Esophagus muscularis mucosa (tissue), 4 donors: ENCODE measurements at regions not wholly inside any gene's neighbourhood (a gene's known extent, or its start where the extent isn't known, plus 50 kb on each side); places are given as distances from the start of the nearest gene placed in this dataset.

ENCODE experiments used
- DNase-seq: peaks from one replicate; pipeline ENCODE4 v3.0.0-alpha.2; 2017; ENCODE audit errors: extremely low spot score
- H3K27ac ChIP-seq, 4 donors: fragments of 200-600 bp; sonication (generic); replicated peaks in 1 of 4; 1 replicate in 3 of 4; 2 replicates in 1 of 4; pipeline ENCODE4 v1.5.1; 2016 to 2019; ENCODE audit warnings: mild to moderate bottlenecking in 1 of 4
- H3K27me3 ChIP-seq, 4 donors: fragments of 200-600 bp; sonication (generic); one replicate each; pipeline versions ENCODE4 v1.5.1 to v1.6.0; 2016 to 2019
- H3K36me3 ChIP-seq, 4 donors: fragments of 200-600 bp; sonication (generic); one replicate each; pipeline ENCODE4 v1.5.1; 2016 to 2019
- H3K4me1 ChIP-seq, 4 donors: fragments of 200-600 bp; sonication (generic); one replicate each; pipeline ENCODE4 v1.5.1; 2016 to 2019
- H3K4me3 ChIP-seq, 4 donors: fragments of 200-600 bp; sonication (generic); 1 replicate in 2 of 4; 2 replicates in 2 of 4; pipeline ENCODE4 v1.5.1; 2016 to 2019; ENCODE audit warnings: mild to moderate bottlenecking in 4 of 4, moderate library complexity in 1 of 4
- H3K9me3 ChIP-seq, 4 donors: fragments of 200-600 bp; sonication (generic); 1 replicate in 3 of 4; 2 replicates in 1 of 4; pipeline ENCODE4 v1.5.1; 2016 to 2019
- EP300 ChIP-seq: sonication (generic); formaldehyde crosslinking; IDR thresholded peaks from one replicate; pipeline ENCODE4 v1.6.1; 2017; ENCODE audit warnings: antibody characterized with exemption
- POLR2A ChIP-seq: fragments of 450-650 bp; IDR thresholded peaks from one replicate; pipeline ENCODE4 v1.6.1; 2017; ENCODE audit warnings: antibody characterized with exemption, moderate library complexity, mild to moderate bottlenecking, low read depth
- POLR2AphosphoS5 ChIP-seq, 2 donors: sonication (generic); formaldehyde crosslinking; IDR thresholded peaks; one replicate each; pipeline ENCODE4 v1.6.1; 2017; ENCODE audit warnings: antibody characterized with exemption in 2 of 2
- WGBS: methylation state at CpG from one replicate; pipeline ENCODE4 v1.1.5; 2018; 5-methylcytosine and 5-hydroxymethylcytosine counted together
- intact Hi-C: fragments of 100-400 bp; cut with DNase I; formaldehyde crosslinking; loops from one replicate; pipeline ENCODE4 v1.15.1; 2023
- TF ChIP-seq, protein P1 (sequence below), 3 experiments: fragments of 200-600 bp in 2 of 3; fragments of 450-650 bp in 1 of 3; sonication (generic) in 2 of 3; IDR thresholded peaks; one replicate each; pipeline ENCODE4 v1.5.1; 2017 to 2019; ENCODE audit warnings: antibody characterized with exemption in 3 of 3, mild to moderate bottlenecking in 2 of 3, moderate library complexity in 1 of 3

DNA sequence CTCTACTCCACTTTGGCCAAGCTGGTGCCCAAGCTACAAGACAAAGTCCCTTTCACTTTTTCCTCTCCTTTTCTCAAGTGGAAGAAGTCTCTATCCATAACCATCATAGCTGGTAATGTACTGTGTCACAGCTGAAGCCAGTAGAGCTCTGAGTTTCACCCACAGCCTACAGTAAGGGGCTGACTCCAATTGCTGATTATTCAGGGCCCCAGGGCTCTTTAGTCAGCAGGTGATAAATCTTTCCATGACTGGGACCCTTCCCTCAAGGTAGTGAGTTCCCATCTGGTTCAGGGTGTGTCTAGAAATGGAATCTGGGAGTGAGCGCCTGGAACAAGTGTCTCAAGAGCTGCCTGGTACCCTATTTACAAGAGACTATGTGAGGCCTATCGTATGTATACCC is 436.0 kb upstream of the CA10 start:
- Histone ChIP-seq H3K27ac (no peak overlapping the region), H3K4me1 (no peaks in the 10 kb centered on the region), H3K9me3 (no peaks in the 10 kb centered on the region), H3K4me3 (no peak overlapping the region), H3K36me3 (no peaks in the 10 kb centered on the region), H3K27me3 (no peaks in the 10 kb centered on the region)
- intact Hi-C loops, result no loop called here
- no peak for DNase-seq
- no peak for TF ChIP-seq POLR2AphosphoS5 (IDR thresholded peaks at IDR 0.05)
- no peak for TF ChIP-seq POLR2A
- no peak for TF ChIP-seq EP300
- TF ChIP-seq, protein P1, sequence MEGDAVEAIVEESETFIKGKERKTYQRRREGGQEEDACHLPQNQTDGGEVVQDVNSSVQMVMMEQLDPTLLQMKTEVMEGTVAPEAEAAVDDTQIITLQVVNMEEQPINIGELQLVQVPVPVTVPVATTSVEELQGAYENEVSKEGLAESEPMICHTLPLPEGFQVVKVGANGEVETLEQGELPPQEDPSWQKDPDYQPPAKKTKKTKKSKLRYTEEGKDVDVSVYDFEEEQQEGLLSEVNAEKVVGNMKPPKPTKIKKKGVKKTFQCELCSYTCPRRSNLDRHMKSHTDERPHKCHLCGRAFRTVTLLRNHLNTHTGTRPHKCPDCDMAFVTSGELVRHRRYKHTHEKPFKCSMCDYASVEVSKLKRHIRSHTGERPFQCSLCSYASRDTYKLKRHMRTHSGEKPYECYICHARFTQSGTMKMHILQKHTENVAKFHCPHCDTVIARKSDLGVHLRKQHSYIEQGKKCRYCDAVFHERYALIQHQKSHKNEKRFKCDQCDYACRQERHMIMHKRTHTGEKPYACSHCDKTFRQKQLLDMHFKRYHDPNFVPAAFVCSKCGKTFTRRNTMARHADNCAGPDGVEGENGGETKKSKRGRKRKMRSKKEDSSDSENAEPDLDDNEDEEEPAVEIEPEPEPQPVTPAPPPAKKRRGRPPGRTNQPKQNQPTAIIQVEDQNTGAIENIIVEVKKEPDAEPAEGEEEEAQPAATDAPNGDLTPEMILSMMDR (IDR thresholded peaks at IDR 0.05), result no peak
- 88% methylated on average over 2 of the region's 2 CpGs for WGBS

DNA sequence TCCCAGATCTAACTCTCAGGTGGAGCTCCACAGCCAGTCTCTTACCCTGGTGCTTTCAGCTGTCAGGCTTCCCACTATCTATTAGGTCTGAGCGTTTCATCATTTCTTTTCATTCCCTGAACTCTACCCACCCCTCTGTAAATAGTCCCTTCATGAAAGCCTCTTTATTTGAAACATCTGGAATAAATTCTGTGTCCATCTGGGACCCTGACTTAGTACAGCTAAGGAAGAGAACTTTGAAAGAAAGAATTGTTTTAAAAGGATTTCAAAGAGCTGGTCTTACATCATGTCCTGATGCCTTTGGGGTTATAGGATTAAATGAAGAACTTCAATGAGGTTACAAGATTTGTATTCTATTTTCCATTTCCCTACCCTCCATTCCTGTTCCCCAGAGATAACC is 388.5 kb upstream of the CA10 start:
- Histone ChIP-seq H3K36me3 (no peaks in the 10 kb centered on the region), H3K9me3 (peaks cover 0 to 5% (median 0%) of the 10 kb centered on the region in 4 donors), H3K27me3 (no peaks in the 10 kb centered on the region), H3K4me1 (no peaks in the 10 kb centered on the region), H3K4me3 (no peak overlapping the region), H3K27ac (no peak overlapping the region)
- 19% methylated on average over 1 of the region's 1 CpG for WGBS
- no peak for TF ChIP-seq EP300
- no peak for TF ChIP-seq POLR2AphosphoS5 (IDR thresholded peaks at IDR 0.05)
- no peak for TF ChIP-seq POLR2A
- DNase-seq, result no peak
- intact Hi-C loops, result no loop called here

- Histone ChIP-seq H3K27ac (no peak overlapping the region), H3K9me3 (peaks cover 0 to 5% (median 0%) of the 10 kb centered on the region in 4 donors), H3K36me3 (no peaks in the 10 kb centered on the region), H3K4me1 (no peaks in the 10 kb centered on the region), H3K27me3 (no peaks in the 10 kb centered on the region), H3K4me3 (no peak overlapping the region)
- no peak for DNase-seq
- TF ChIP-seq POLR2A (no peak), POLR2AphosphoS5 (IDR thresholded peaks at IDR 0.05) (no peak), EP300 (no peak)
- TF ChIP-seq, protein P1 (IDR thresholded peaks at IDR 0.05), result no peak
- intact Hi-C loops, result no loop called here
- 48% methylated on average over 3 of the region's 3 CpGs for WGBS
Observed at GRCh38 chr17:52546493-52546892, 388.0 kb upstream of the CA10 start.

DNA sequence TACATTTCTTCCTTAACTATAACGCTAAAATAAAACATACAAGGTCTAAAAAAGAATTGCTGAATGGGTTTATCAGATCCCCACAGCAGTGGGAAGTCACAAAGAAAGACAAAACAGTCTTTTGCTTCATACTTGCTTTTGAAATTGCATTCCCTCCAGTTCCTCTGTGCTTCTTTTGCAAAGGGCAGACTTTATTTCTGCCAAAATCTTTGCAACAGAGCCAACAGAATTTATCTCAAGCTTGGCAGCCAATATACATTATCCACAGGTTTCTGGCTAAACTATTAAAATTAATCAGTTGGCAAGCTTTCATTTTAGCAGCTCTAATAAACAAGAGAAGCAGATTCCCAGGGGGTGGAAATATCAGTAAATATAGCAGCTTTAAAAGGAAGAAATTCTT is 378.9 kb upstream of the CA10 start:
- H3K4me1 ChIP-seq, result peaks cover 0 to 14% (median 5%) of the 10 kb centered on the region in 4 donors
- 23% methylated on average over 1 of the region's 1 CpG for WGBS
- TF ChIP-seq EP300 (no peak), POLR2A (no peak), POLR2AphosphoS5 (IDR thresholded peaks at IDR 0.05) (no peak)
- TF ChIP-seq, protein P1 (IDR thresholded peaks at IDR 0.05), result no peak
- no peak overlapping the region for H3K27ac ChIP-seq
- intact Hi-C loops, result no loop called here
- H3K27me3 ChIP-seq, result no peaks in the 10 kb centered on the region
- no peaks in the 10 kb centered on the region for H3K36me3 ChIP-seq
- no peak for DNase-seq
- H3K4me3 ChIP-seq, result no peak overlapping the region
- no peaks in the 10 kb centered on the region for H3K9me3 ChIP-seq

DNA sequence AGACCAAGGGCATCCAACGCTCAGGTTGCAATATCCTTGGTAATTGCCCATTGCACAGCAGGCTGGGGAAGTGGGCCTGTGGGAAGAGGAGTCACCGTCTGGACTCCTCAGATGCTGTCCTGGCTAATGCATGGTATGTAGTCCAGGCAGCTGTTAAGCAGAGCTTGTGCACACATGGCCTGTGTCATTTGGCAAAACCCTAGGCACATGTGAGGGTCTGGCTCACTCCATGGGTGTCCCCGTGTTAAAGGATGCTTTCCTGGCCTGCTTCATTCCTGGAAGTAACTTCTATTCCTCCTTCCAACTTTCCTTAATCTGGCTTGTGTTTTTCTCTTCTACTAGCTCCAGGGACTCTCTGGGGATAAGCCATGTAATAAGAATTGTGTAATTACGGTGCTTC is 378.0 kb upstream of the CA10 start:
- peaks cover 0 to 14% (median 5%) of the 10 kb centered on the region in 4 donors for H3K4me1 ChIP-seq
- H3K9me3 ChIP-seq, result no peaks in the 10 kb centered on the region
- H3K27me3 ChIP-seq, result no peaks in the 10 kb centered on the region
- no peak overlapping the region for H3K4me3 ChIP-seq
- 62% methylated on average over 4 of the region's 4 CpGs for WGBS
- no peak overlapping the region for H3K27ac ChIP-seq
- H3K36me3 ChIP-seq, result no peaks in the 10 kb centered on the region
- TF ChIP-seq POLR2AphosphoS5 (IDR thresholded peaks at IDR 0.05), result no peak
- no peak for TF ChIP-seq POLR2A
- TF ChIP-seq, protein P1 (IDR thresholded peaks at IDR 0.05), result no peak
- TF ChIP-seq EP300, result no peak
- intact Hi-C loops, result no loop called here
- no peak for DNase-seq
